ENCODE measurements at regions not wholly inside any gene's neighbourhood (a gene's known extent, or its start where the extent isn't known, plus 50 kb on each side); places are given as distances from the start of the nearest gene placed in this dataset.
"Not testable (repeated sequence)": the region's sequence is repeated elsewhere in the genome, so short reads cannot be mapped to it uniquely, and the experiment has no call there.

- DNase-seq: not testable (repeated sequence)
Measured at GRCh38 chr17:21558921-21559320, 133.4 kb upstream of the KCNJ18 start.

- no peak for DNase-seq
Measured at GRCh38 chr17:21564262-21564661, 128.1 kb upstream of the KCNJ18 start.

- not testable (repeated sequence) for DNase-seq
Measured at GRCh38 chr17:21564757-21565156, 127.6 kb upstream of the KCNJ18 start.

GRCh38 chr17:21570427-21570826, 121.9 kb upstream of the KCNJ18 start:
- not testable (repeated sequence) for DNase-seq

- not testable (repeated sequence) for DNase-seq
Measured at GRCh38 chr17:21572148-21572547, 120.2 kb upstream of the KCNJ18 start.

GRCh38 chr17:21573271-21573960, 118.9 kb upstream of the KCNJ18 start:
- not testable (repeated sequence) for DNase-seq

GRCh38 chr17:21573961-21574610, 118.2 kb upstream of the KCNJ18 start:
- no peak for DNase-seq

GRCh38 chr17:21574611-21575255, 117.6 kb upstream of the KCNJ18 start:
- DNase-seq: not testable (repeated sequence)

- not testable (repeated sequence) for DNase-seq
Measured at GRCh38 chr17:21578783-21579182, 113.5 kb upstream of the KCNJ18 start.

- no peak for DNase-seq
Measured at GRCh38 chr17:21592774-21593173, 99.5 kb upstream of the KCNJ18 start.

- not testable (repeated sequence) for DNase-seq
Measured at GRCh38 chr17:21593452-21594105, 98.7 kb upstream of the KCNJ18 start.

GRCh38 chr17:21595086-21595485, 97.2 kb upstream of the KCNJ18 start:
- no peak for DNase-seq

- no peak for DNase-seq
Measured at GRCh38 chr17:21602176-21602575, 90.1 kb upstream of the KCNJ18 start.

- not testable (repeated sequence) for DNase-seq
Measured at GRCh38 chr17:21603292-21603691, 89.0 kb upstream of the KCNJ18 start.

GRCh38 chr17:21611443-21611842, 80.9 kb upstream of the KCNJ18 start:
- DNase-seq: not testable (repeated sequence)

GRCh38 chr17:21612123-21613070, 79.9 kb upstream of the KCNJ18 start:
- DNase-seq: not testable (repeated sequence)

- DNase-seq: no peak
Measured at GRCh38 chr17:21613071-21613429, 79.3 kb upstream of the KCNJ18 start.

GRCh38 chr17:21626987-21627386, 65.3 kb upstream of the KCNJ18 start:
- not testable (repeated sequence) for DNase-seq

Measured in NCI-H2171 treated with DMSO at 0.1 percent for 48 hours (cell line).